Right renal cortex interstitium (tissue), 3 donors: ENCODE measurements at regions not wholly inside any gene's neighbourhood (a gene's known extent, or its start where the extent isn't known, plus 50 kb on each side); places are given as distances from the start of the nearest gene placed in this dataset.

ENCODE experiments used
- DNase-seq, 3 donors: peaks; one replicate each; pipeline ENCODE4 v3.0.0-alpha.2; 2013; ENCODE audit warnings: low read depth in 3 of 3, low spot score in 2 of 3

DNA sequence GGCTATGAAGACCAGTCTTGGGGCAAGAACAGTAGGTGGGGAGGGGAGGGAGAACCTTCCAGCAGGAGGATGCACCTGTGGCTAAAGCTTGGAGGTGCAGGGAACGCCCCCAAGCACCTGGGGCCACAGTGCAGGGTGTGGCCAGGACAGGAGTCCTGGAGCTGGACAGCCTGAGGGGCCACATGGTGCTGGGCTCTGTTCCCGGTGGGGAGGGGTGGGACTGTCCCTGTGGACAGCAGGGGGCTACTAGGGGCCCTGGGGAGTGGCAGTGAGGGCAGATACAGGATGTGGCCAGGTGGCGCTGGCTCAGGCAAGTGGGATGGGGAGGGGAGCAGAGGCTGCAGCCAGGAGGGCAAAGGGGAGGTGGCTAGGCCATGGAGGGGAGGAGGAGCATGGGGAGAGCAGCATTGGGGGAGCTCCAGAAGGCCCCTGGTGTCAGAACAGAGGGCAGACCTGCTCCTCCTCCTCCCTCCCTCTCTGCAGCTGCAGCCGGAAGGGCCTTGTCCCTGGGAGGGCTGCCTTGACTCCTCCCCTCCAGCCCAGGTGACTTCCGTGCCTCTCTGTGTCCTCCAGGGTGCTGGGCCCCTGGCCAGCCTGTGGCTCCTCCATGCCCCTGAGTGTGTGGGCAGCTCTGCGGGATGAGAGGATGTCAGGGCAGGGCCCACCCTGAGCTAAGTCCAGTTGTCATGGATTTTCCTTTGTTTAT is 68.4 kb upstream of the DLK1 start:
- DNase-seq = no peak

DNA sequence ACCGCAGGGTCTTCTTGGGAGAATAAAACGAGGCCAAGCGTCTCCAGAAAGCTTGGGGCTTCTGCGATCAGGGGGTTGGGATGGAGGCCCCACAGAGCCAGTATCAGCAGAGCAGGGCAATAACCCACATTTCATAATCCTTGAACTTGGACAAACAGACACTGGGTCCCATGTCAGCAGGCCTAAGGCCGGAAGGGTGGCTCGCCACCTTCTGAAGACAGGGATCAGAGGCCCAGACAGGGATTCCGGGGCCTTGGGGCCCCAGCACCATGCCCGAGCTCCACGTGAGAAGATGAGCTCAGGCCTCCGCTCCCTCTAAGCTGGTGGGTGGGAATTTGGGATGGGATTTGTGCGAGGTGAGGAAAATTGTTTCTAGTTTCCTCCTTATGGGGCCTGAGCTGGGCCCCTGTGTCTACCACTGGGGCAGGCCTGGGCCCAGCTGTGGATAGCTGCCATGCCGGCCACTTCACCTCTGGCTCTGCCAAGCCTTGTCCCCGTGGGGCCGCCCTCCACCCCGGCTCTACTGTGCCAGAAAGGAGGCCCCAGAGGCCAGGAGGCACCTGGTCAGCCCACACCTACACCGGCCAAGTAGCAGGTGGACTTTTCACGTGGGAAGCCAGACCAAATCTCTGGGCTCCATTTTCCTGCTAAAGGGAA is 67.2 kb upstream of the DLK1 start:
- DNase-seq = no peak

DNA sequence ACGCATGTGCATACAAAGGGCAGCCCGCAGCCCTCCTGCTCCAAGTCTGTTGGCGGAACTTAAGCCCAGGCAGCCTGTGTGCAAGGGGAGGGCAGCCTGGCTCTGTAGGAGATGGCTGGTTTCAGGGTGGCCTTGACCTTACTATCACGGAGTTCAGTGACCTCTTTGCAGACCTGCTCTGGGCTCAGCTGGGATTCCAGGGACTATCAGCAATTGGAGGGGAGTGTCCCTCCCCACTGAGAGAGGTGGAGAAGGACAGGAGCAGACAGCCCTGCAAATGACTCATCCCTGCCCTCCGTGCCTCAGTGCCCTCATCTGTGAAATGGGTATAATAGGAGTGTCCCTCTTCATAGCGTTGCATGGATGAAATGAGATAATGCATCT is 66.2 kb upstream of the DLK1 start:
- no peak for DNase-seq

DNA sequence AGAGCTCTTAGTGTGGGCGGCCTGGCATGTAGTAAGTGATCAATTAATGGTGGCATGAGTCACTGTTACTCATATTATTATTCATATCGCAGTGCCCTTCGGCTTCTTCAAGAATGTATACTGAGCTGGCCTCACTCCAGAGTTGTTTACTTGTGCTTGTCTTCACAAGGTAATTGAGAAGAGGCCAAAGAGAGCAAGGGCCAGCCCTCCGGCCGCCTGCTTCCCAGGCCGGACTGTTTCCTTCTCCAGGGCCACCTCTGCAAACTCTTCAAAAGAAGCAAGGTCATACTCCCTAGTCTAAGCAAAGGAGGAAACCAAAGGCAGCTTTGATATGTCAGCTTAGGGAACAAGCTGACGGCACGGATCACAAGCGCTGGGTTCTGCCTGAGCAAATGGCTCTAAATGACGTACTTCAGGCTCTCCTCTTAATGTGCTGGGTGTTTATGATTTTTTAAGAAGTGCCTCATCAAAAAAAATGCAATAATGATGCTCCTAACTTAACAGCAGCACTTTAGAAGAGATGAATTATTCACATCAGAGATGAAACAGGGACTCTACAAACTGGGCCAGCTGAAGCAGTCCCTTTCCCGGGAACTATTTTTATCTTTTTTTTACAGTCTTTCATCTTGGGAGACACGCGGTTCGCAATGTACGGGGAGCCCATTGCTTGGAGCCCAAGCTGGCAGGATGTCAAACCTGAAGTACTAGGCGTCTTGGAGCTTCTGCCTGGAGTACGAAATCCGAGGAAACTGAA is 65.6 kb upstream of the DLK1 start:
- DNase-seq = no peak

DNA sequence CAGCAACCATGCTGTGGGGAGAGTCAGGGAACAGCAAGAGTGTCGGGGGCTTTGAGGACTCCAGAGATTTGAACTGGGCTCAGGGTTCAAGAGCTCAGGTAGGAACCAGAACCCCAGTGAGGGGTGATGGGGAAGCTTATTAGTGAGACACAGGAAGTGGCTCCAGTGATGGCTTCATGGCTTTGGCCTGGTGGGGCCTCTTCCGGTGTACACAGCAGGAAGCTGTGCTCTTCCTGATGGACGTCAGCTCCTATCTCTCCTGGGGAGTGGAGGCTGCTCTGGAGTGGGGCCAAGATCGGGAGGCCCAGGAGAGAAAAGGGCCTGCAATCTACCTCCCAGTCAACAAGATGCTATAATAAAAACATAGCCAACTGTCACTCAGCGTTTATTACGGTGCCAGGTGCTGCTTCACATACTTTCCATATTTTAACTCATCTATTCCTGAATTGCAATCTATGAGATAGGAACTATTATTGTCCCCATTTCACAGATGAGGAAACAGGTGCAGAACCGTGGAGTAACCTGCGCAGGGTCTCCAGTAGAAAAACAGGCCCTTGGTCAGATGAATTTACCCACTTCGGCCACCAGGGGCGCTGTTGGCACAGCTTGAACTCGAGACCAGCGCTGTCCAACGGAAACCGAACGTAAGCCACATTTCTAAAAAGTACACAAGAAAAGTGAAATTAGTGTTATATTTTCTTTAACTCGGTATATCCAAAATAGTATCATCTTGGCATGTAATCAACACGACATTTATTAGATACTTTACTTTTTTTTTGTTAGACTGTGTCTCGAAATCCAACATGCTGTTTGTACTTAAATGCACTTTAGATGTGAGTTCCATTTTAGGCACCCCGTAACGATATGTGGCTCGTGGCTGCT is 63.6 kb upstream of the DLK1 start:
- peak in 1 of 3 donors; percentile 66 for DNase-seq

DNA sequence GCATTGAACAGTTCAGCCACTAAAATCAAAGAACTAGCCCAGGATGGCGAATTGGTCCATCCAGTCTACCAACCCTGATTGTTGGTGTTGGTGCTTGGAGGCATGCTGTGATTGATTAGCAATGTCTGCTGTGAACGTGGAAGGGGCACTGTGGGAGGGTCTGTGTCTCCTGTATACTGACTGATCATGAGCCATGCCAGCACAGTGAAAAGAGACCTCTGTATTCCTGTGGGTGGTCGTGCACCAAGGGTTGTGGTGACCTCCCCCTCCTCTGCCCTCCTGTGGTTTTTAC is 63.0 kb upstream of the DLK1 start:
- no peak for DNase-seq

DNA sequence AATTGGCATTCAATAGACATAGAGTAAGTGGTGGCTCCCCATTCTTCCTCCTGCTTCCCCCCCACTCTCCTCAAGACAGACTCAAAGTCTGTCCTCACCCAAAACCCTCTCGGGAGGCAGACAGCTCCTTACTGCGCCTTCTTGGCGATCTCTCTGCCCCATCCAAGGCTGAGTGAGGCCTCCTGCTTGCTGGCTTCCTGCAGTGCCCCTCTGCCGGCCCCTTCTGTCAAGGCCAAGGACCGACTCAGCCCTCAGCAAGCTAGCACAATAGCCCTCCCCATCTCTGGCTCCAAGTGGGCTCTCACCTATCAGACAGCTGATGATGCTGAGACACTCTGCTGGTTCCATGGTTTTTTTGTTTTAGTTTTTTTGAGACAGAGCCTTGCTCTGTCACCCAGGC is 62.5 kb upstream of the DLK1 start:
- no peak for DNase-seq

DNA sequence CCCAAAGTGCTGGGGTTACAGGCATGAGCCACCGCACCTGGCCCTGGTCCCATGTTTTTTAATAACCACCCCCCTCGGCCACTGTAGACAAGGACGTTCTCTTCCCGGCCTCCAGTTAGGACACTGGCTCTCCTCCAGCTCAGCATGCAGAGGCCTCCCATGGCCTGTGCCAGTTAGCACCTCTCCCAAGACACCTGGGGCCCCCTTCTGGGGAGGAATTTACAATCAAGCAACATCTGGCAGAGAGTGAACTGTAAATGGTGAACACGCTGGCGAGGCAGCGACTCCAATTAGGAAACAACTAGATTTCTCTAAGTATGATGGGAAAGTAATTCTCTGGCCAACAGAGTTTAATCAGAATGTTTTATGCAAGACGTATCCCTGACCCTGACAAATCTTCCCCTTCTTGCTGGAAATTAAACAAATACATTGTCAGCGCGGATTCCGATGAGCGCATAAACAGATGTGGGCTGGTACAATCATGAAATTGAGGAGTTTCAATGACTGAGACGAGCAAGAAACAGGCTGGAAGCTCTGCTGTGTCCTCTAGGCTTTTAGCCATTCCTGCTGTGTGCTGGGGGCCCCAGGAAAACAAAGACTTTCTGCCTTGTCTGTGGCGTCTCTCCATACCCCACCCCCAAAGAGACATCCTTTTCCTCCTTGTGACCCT is 61.7 kb upstream of the DLK1 start:
- no peak for DNase-seq

DNA sequence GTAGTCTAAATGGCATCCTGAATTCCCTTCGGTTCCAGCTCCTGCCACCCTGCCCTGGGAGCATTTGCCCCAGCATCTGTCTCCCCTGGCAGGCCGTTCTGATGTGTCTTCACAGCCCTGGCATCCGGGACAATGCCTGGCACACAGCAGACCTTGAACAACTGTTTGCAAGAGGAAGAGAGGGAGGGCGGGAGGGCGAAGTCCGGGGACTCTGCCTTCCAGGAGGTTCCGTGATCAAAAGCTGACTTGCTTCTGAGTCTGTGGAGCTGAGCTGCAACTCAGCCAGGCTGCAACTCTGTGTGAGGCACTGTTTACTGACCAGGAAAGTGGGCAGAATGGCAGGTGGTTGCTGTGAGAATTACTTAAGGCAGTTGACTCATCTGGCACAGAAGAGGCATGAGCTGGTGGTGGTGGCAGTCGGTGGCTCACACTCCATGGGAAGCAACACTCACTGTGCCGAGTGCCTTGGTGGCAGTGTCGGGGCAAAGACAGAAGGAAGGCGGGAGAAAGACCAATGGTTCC is 61.1 kb upstream of the DLK1 start:
- no peak for DNase-seq

DNA sequence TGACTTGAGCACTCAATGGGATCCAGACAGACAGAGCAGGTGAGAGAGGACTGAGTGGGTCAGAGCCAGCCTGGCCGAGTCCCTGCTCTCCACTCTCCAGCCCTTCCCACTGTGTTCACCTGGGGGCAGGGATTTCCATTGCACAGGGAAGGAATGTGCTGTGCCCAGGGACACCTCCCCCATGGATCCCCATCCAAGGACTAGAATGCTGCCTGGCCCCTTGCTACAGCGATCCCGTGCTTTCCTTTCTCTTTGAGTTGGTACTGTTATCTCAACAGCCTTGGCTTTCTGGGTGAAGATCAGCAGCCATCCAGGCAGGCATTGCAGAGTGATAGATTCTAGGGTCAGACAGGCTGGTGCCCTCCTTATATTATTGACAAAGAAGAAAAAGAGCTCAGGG is 60.3 kb upstream of the DLK1 start:
- no peak for DNase-seq

DNA sequence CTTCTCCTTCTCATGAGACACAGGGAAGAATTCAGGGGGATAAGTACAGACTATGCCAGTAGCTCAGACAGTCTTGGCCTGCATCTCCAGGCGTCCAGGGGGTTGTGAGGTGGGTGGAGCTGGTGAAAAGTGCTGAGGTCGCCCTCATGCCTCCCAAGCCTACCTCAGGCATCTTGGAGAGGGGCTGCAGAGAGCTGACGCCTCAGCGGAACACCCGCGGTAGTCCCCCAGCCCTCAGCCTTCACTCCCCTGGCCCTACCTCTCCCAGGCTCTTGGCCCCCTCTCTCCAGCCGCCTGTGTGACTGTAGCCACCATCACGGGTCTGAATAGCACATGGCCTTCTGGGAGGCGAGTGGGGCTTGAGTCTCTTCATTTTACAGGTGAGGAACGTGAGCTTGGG is 59.8 kb upstream of the DLK1 start:
- DNase-seq = no peak

DNA sequence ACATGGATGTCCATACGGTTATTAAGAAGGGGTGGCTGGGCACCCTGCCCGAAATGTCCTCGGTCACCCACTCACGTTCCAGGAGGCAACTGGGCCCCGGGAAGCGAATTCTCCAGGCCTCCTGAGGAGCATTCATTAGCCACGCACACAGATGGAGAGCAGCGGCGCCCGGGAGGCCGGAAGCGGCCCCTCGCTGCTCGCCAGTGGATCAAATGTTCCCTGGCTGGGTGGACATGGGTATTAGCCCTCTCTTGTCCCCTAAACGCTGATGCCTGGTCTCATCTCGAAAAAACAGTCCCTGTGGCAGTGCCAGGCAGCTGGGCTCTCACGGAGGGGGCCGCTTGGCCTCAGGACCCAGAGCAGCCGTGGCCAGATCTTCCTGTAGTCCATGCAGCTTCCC is 59.0 kb upstream of the DLK1 start:
- DNase-seq = no peak

DNA sequence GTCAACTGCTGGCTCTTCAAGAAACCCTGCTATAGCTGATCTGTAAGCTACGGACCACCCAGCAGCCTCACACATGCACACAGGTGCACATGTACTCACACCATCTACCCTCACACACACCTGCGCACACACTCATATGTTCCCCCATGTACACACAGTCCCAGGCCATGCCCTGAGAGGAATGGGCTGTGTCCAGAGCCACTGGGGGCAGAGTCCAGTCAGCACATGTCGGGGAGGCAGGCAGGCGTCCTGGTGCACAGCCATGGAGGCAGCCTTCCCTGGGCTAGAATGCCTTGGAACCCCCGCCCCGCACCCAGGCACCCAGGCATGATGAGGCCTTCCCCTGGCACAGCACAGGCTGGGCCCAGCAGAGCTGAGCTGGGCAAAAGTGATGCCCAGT is 58.3 kb upstream of the DLK1 start:
- DNase-seq = no peak

DNA sequence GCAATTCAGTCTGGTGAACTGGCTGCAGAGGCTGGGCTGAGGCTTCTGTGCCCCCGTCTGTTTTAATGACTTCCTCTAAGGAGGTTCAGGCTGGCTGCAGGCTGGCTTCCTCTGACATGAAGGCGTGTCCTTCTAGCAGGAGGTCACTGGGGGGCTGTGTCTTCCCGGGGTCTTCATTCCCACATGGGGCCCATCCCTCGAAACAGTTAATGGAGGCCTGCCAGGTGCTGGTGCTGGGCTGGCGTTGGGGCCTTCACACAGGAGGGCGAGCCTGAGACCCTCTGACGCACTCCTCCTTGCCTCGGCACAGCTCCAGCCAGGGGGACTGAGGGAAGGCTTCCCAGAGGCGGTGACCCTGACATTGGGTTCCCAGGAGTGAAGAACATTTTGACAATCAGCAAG is 57.7 kb upstream of the DLK1 start:
- no peak for DNase-seq

DNA sequence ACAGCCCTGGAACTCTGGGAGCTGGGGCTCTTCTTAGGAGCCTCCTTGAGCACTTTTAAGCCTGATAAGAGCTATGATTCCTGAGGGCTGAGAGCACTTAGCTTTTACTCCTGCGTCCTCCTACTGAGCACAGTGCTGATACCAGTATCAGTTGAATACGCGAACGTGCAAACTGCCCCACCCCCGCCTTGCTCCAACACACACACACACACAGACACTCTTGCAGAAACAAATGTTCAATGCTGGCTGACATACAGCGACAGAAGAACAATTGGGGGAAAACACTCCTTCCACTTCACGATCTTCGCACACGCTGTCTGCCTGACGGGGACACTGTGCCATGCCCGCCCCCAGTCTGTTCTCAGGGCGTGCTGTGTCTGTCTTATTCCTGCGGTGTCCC is 57.2 kb upstream of the DLK1 start:
- no peak for DNase-seq

DNA sequence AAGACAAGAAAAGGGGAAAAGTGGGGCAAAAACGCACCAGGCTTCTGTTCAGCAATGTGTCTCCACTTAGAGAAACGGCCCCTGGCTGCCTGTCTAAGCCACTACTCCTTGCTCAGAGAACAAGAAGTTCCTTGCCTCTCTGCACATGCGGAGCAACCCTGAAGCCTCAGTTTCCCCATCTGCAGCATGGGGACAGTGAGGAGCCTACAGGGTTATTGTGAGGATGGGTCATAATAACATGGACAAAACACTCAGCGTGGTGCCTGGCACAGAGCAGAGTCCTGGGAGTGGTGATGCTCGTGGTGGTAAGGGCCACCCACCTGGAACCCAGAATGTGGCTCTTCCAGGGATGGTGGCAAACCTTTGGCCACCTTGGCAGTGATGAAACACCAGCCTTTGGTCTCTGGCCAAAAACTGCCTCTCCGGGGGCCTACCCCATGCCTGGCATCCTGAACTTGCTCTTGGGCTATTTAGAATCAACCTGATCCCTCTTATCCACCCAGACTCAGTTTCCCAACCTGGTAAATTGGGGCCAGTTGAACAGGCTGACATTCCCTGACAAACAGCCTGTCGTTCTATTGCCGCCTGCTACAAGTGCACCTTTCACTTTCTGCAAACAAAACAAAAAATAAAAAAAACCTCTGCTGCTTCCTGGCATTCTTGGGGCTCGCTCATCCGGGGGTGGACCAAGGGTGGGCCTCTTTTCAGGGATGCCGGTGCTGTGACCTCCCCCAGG is 56.5 kb upstream of the DLK1 start:
- no peak for DNase-seq

DNA sequence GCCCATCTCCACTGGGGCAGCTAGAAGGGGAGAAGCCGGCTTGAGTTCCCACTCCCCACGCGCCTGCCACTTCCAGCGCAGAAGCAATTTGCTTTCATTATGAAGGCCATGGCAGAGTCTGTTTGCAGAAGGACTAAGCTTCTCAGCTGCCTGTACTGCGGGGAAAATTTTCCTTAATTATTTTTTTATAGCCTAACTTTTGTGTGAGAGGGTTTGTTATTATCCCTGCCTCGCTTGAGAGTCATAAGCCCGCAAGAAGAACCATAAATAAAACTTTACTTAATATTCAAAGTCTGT is 56.0 kb upstream of the DLK1 start:
- no peak for DNase-seq

DNA sequence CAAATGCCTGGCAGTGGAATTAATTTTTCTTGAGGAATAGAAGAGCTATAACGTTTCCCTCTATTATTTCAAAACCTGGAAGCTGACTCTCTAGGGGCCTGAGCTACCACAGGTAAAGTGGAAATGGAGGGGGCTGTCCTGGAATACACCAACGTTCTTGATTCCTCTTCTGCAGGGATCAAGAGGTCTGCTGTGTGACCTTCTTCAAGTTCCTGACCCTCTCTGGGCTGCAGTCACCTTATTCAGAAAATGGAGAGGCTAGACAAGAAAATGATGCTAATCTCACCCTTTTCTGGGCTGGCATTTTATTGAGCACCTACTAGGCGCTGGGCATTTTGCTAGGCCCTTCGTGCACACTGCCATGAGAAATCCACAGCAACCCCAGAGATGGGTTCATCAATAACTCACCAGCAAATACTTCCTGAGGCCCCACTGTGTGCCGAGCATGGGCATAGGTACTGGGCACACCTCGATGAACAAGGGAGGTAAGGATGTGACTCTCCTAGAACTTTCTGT is 55.2 kb upstream of the DLK1 start:
- no peak for DNase-seq

DNA sequence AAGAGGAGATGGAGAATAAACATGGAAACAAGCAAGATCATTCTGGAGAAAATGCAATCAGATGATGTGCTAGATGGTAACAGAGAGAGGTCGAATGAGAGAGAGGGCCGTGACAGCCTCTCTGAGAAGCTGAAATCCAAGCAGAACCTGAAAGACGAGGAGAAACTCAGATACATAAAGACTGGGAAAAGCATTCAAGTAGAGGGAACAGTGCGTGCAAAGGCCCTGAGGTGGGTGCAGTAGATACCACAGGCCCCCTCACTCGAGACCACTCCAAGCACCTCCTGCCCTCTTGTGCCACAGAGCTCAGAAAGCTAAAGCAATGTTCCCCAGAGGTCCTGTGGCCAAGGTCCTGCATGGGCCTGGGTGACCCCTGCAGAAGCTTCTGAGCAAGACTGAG is 54.8 kb upstream of the DLK1 start:
- no peak for DNase-seq
